Mucosa of descending colon (tissue), 3 donors: ENCODE measurements at regions not wholly inside any gene's neighbourhood (a gene's known extent, or its start where the extent isn't known, plus 50 kb on each side); places are given as distances from the start of the nearest gene placed in this dataset.

Source experiments
- ATAC-seq: fragments of 200-7000 bp; cut with Tn5 transposase; one replicate; pipeline ENCODE4 v1.9.1; 2020; ENCODE audit warnings: mild to moderate bottlenecking, moderate library complexity
- DNase-seq, 3 donors: peaks; one replicate each; pipeline ENCODE4 v3.0.0-alpha.2; 2020
- H3K36me3 ChIP-seq: fragments of 200-600 bp; one replicate; pipeline ENCODE4 v1.8.0; 2021; ENCODE audit warnings: low read depth, mild to moderate bottlenecking
- H3K4me1 ChIP-seq: fragments of 200-600 bp; one replicate; pipeline ENCODE4 v1.8.0; 2021; ENCODE audit warnings: low read depth, mild to moderate bottlenecking
- H3K4me3 ChIP-seq: fragments of 200-600 bp; one replicate; pipeline ENCODE4 v1.8.0; 2021; ENCODE audit warnings: mild to moderate bottlenecking
- H3K9me3 ChIP-seq: fragments of 200-600 bp; one replicate; pipeline ENCODE4 v1.8.0; 2021; ENCODE audit warnings: mild to moderate bottlenecking
- CTCF ChIP-seq: fragments of 200-600 bp; IDR thresholded peaks from one replicate; pipeline ENCODE4 v1.8.0; 2022; ENCODE audit warnings: antibody characterized with exemption, mild to moderate bottlenecking
- intact Hi-C, 2 donors: fragments of 100-400 bp; cut with DNase I in 1 of 2; cut with micrococcal nuclease in 1 of 2; formaldehyde crosslinking; loops; one replicate each; pipeline versions ENCODE4 v1.11.0 to v1.11.1; 2022; cut with DNase I, micrococcal nuclease
- donor health status: DM: no; HTN: no; CAD: no; lungs with moderate emphysema.
- donor health status: DM: no; HTN: no; CAD: no.
- donor health status: DM: no; HTN: yes; CAD: no.

- Histone ChIP-seq H3K4me1 (peaks cover 15% of the 10 kb centered on the region), H3K36me3 (no peaks in the 10 kb centered on the region), H3K4me3 (no peak overlapping the region), H3K9me3 (no peaks in the 10 kb centered on the region)
- intact Hi-C loops = no loop called here
- ATAC-seq (peak; percentile 58), DNase-seq (no peak)
- TF ChIP-seq CTCF = no peak
Observed at GRCh38 chr12:76652402-76652801, 92.8 kb upstream of the OSBPL8 start.

- Histone ChIP-seq H3K4me3 (no peak overlapping the region), H3K4me1 (peaks cover 15% of the 10 kb centered on the region), H3K36me3 (no peaks in the 10 kb centered on the region), H3K9me3 (no peaks in the 10 kb centered on the region)
- intact Hi-C loops = no loop called here
- TF ChIP-seq CTCF = no peak
- no peak for DNase-seq
- peak; percentile 56 for ATAC-seq
Observed at GRCh38 chr12:76653342-76653741, 93.8 kb upstream of the OSBPL8 start.

DNA sequence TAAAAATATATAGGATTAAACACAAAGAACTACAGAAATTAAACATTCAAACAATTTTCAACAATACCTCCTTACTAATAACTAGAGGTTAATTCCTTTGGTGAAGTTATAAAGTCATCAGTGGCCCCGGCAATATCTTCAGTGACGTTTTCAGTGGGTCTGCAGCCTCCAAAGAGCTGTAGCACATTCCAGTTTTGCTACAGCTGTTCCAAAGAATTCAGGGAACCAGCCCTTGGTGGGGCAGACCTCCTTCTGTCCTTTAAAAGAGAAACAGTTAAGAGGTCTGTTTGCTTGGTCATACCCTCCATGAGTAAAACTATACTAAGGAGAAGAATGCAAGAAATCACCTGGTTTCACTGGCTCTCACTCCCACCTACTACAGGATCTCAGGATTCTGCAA is 99.2 kb upstream of the ZDHHC17 start:
- DNase-seq = no peak
- H3K9me3 ChIP-seq = no peaks in the 10 kb centered on the region
- no peak for ATAC-seq
- no peak overlapping the region for H3K4me3 ChIP-seq
- no peak for TF ChIP-seq CTCF
- intact Hi-C loops = no loop called here
- no peaks in the 10 kb centered on the region for H3K36me3 ChIP-seq
- peaks cover 6% of the 10 kb centered on the region for H3K4me1 ChIP-seq

DNA sequence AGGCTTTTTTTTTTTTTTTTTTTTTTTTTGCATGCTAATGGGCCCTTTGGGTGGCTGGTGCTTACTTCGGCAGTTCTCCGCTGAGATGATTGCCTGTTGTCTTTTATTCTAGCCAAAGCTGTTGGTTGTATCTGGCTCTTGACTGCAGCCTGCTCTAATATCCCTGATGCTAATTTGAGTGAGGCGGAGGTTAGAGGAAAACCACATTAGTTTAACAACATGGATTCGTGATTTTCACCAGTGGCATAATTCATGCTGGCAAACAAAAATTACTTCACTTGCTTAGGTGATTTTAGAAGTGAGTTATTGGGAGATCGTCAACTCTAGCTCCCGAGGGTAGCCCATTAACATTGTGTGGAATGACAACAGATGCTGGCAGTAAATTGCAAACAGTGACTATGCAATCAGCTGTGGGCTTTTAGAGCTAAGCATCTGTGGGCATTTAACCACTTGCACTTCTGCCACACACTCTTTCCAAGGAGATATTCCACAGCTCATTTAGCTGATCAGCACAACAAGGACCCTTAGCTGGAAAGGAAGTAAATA is 97.6 kb upstream of the ZDHHC17 start:
- no peak for TF ChIP-seq CTCF
- peaks cover 6% of the 10 kb centered on the region for H3K4me1 ChIP-seq
- H3K4me3 ChIP-seq = no peak overlapping the region
- DNase-seq (no peak), ATAC-seq (no peak)
- no peaks in the 10 kb centered on the region for H3K9me3 ChIP-seq
- H3K36me3 ChIP-seq = no peaks in the 10 kb centered on the region
- intact Hi-C loops = no loop called here

DNA sequence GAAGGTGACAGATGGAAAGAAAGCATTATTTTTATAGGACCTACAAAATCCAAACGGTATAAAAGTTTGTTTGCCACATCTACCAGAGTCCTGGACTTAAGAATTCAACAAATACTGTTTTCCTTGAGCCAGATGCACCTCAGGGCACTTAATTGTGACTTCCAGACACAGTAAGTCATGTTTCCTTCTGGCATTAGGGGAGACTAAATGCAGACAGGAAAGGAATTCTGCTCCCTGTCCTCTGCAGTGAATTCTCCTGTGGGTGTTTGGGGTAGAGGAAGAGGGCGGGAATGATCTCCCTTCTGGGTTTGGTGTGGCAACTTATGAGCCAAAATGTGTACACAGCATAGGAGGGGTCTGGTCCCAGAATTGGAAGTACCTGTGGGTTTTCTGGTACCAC is 93.9 kb upstream of the ZDHHC17 start:
- Histone ChIP-seq H3K36me3 (no peaks in the 10 kb centered on the region), H3K4me1 (peaks cover 6% of the 10 kb centered on the region), H3K4me3 (no peak overlapping the region), H3K9me3 (no peaks in the 10 kb centered on the region)
- no peak for TF ChIP-seq CTCF
- ATAC-seq (no peak), DNase-seq (no peak)
- intact Hi-C loops = no loop called here

DNA sequence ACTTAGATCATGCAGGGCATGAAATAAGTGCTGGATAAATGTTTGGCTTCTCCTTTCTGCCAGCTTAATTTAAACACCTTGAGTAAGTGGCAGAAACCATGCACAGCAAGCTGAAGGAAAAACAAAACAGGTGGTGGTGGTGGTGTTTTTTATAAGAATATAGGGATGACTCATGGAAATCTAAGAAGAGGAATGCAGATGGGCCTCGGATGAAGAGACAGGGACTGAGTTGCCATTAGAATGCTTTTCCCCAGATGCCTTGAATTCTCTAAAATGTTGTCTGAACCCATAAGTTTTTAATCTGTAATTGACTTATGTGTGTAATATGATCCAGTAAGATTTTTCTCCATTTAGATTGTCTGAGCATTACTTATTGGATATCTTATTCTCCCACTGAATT is 93.1 kb upstream of the ZDHHC17 start:
- Histone ChIP-seq H3K36me3 (no peaks in the 10 kb centered on the region), H3K4me3 (no peak overlapping the region), H3K9me3 (no peaks in the 10 kb centered on the region), H3K4me1 (no peaks in the 10 kb centered on the region)
- no peak for TF ChIP-seq CTCF
- intact Hi-C loops = no loop called here
- ATAC-seq (no peak), DNase-seq (no peak)
